DND-41 (cell line): ENCODE measurements at regions not wholly inside any gene's neighbourhood (a gene's known extent, or its start where the extent isn't known, plus 50 kb on each side); places are given as distances from the start of the nearest gene placed in this dataset.

Experiments used
- ATAC-seq: fragments of 200-7000 bp; cut with Tn5 transposase; 3 replicates; pipeline ENCODE4 v1.9.1; 2021; ENCODE audit warnings: low read depth; ENCODE audit not compliant: insufficient read depth
- DNase-seq: peaks from one replicate; pipeline ENCODE4 v3.0.0-alpha.2; 2020
- H2AFZ ChIP-seq: 2 replicates; pipeline ENCODE4 v1.6.0; 2012; ENCODE audit warnings: low read depth, low read length
- H3K27ac ChIP-seq: 2 replicates; pipeline ENCODE4 v1.5.1; 2012; ENCODE audit warnings: low read length, inconsistent platforms
- H3K27me3 ChIP-seq: fragments of 200-600 bp; sonication (generic); 2 replicates; pipeline ENCODE4 v1.6.0; 2012; ENCODE audit warnings: low read length, mild to moderate bottlenecking, inconsistent platforms; ENCODE audit not compliant: insufficient read depth, poor library complexity
- H3K36me3 ChIP-seq: 2 replicates; pipeline ENCODE4 v1.5.1; 2012; ENCODE audit warnings: low read length, inconsistent platforms; ENCODE audit not compliant: insufficient read depth
- H3K4me1 ChIP-seq: 2 replicates; pipeline ENCODE4 v1.5.1; 2012; ENCODE audit warnings: mild to moderate bottlenecking, low read length; ENCODE audit not compliant: insufficient read depth
- H3K4me2 ChIP-seq: 2 replicates; pipeline ENCODE4 v1.6.0; 2012; ENCODE audit warnings: mild to moderate bottlenecking, moderate library complexity, low read length, inconsistent platforms; ENCODE audit not compliant: insufficient read depth
- H3K4me3 ChIP-seq, 2 experiments: fragments of 200-600 bp in 1 of 2; shearing (Covaris generic) in 1 of 2; 2 replicates each; pipeline ENCODE4 v1.5.1; 2012 to 2016; ENCODE audit warnings: inconsistent platforms in 2 of 2, low read length in 2 of 2, mild to moderate bottlenecking in 2 of 2, low read depth in 1 of 2, moderate library complexity in 1 of 2
- H3K79me2 ChIP-seq: 2 replicates; pipeline ENCODE4 v1.6.0; 2012; ENCODE audit warnings: low read length, inconsistent platforms; ENCODE audit not compliant: insufficient read depth
- H3K9ac ChIP-seq: 2 replicates; pipeline ENCODE4 v1.6.0; 2012; ENCODE audit warnings: low read depth, mild to moderate bottlenecking, inconsistent platforms, low read length, moderate library complexity
- H3K9me3 ChIP-seq: 2 replicates; pipeline ENCODE4 v1.5.1; 2012; ENCODE audit warnings: low read length, moderate library complexity, mild to moderate bottlenecking, inconsistent platforms; ENCODE audit not compliant: insufficient read depth, severe bottlenecking
- H4K20me1 ChIP-seq: 2 replicates; pipeline ENCODE4 v1.6.0; 2012; ENCODE audit warnings: low read length; ENCODE audit not compliant: insufficient read depth
- CTCF ChIP-seq: IDR thresholded peaks from 2 replicates; pipeline ENCODE4 v1.5.1; 2012; ENCODE audit warnings: borderline replicate concordance, low read length, moderate library complexity, mild to moderate bottlenecking; ENCODE audit not compliant: poor library complexity, severe bottlenecking; ENCODE audit errors: extremely low read depth
- EZH2 ChIP-seq: IDR thresholded peaks from 3 replicates; pipeline ENCODE4 v1.6.1; 2012; ENCODE audit warnings: borderline replicate concordance, low read depth, mild to moderate bottlenecking, moderate library complexity, low read length, inconsistent platforms; ENCODE audit not compliant: severe bottlenecking

GRCh38 chr17:77563439-77564102 is 394.9 kb upstream of the TNRC6C start:
- no peak for TF ChIP-seq CTCF
- TF ChIP-seq EZH2: no peak
- no peaks in the 10 kb centered on the region for H4K20me1 ChIP-seq
- no peak overlapping the region for H3K9ac ChIP-seq
- H2AFZ ChIP-seq: no peak overlapping the region
- peaks cover 4% of the 10 kb centered on the region for H3K27me3 ChIP-seq
- H3K9me3 ChIP-seq: no peaks in the 10 kb centered on the region
- ATAC-seq (no peak), DNase-seq (no peak)
- no peaks in the 10 kb centered on the region for H3K36me3 ChIP-seq
- H3K4me1 ChIP-seq: no peaks in the 10 kb centered on the region
- no peak overlapping the region for H3K4me2 ChIP-seq
- no peak overlapping the region for H3K27ac ChIP-seq
- H3K79me2 ChIP-seq: no peaks in the 10 kb centered on the region
- H3K4me3 ChIP-seq: no peak overlapping the region

GRCh38 chr17:77564278-77564920 is 394.1 kb upstream of the TNRC6C start:
- no peak overlapping the region for H3K27ac ChIP-seq
- H4K20me1 ChIP-seq: no peaks in the 10 kb centered on the region
- DNase-seq: no peak

GRCh38 chr17:77565166-77565565 is 393.3 kb upstream of the TNRC6C start:
- Histone ChIP-seq H3K4me1 (no peaks in the 10 kb centered on the region), H3K36me3 (no peaks in the 10 kb centered on the region), H2AFZ (no peak overlapping the region), H4K20me1 (no peaks in the 10 kb centered on the region), H3K79me2 (no peaks in the 10 kb centered on the region), H3K9me3 (no peaks in the 10 kb centered on the region), H3K27me3 (no peaks in the 10 kb centered on the region), H3K4me3 (no peak overlapping the region), H3K27ac (no peak overlapping the region), H3K9ac (no peak overlapping the region), H3K4me2 (no peak overlapping the region)
- DNase-seq (no peak), ATAC-seq (no peak)
- TF ChIP-seq CTCF (no peak), EZH2 (no peak)

More at GRCh38 chr17:77564278-77564920, 394.1 kb upstream of the TNRC6C start:
- TF ChIP-seq CTCF (no peak), EZH2 (no peak)
- H3K79me2 ChIP-seq: no peaks in the 10 kb centered on the region
- ATAC-seq: no peak
- no peak overlapping the region for H3K4me2 ChIP-seq
- no peak overlapping the region for H2AFZ ChIP-seq
- H3K9me3 ChIP-seq: no peaks in the 10 kb centered on the region
- H3K27me3 ChIP-seq: no peaks in the 10 kb centered on the region
- no peaks in the 10 kb centered on the region for H3K4me1 ChIP-seq
- no peak overlapping the region for H3K4me3 ChIP-seq
- no peak overlapping the region for H3K9ac ChIP-seq
- no peaks in the 10 kb centered on the region for H3K36me3 ChIP-seq
